T follicular helper cell (primary cell): ENCODE measurements at regions not wholly inside any gene's neighbourhood (a gene's known extent, or its start where the extent isn't known, plus 50 kb on each side); places are given as distances from the start of the nearest gene placed in this dataset.

Experiments used
- DNase-seq: peaks from one replicate; pipeline ENCODE4 v3.0.0-alpha.2; 2020; ENCODE audit warnings: low read depth

DNA sequence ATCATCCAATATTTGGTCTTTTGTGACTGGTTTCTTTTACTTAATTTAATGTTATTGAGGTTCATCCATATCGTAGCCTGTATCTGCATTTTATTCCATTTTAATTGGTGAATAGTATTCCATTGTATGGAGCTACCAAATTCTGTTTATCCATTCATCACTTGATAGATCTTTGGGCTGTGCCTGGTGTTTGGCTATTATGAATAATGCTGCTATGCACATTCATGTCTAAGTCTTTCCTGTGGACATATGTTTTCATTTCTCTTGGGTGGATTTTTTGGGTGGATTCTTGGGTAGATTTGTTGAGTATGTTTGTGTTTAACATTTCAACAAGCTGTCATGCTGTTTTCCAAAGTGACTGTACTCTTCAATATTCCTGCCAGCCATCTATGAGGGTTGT, 52.5 kb upstream of the NEDD4L start:
- DNase-seq, result no peak

DNA sequence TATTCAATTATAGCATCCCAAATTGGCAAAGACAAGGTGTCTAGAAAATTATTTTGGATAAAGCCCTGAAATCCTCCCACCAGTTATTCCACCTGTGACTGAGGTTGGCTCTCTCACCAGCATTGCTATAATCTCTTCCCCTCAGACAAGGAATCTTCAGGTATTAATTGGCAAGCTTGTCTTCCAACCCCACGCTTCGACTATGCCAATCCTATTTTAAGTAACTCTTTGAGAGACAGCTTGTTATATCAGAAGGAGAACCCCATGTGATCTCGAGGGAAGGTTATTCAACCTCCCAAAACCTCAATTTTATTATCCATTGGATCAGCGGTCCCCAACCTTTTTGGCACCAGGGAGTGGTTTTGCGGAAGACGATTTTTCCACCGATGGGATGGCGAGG, 54.5 kb upstream of the NEDD4L start:
- no peak for DNase-seq

DNA sequence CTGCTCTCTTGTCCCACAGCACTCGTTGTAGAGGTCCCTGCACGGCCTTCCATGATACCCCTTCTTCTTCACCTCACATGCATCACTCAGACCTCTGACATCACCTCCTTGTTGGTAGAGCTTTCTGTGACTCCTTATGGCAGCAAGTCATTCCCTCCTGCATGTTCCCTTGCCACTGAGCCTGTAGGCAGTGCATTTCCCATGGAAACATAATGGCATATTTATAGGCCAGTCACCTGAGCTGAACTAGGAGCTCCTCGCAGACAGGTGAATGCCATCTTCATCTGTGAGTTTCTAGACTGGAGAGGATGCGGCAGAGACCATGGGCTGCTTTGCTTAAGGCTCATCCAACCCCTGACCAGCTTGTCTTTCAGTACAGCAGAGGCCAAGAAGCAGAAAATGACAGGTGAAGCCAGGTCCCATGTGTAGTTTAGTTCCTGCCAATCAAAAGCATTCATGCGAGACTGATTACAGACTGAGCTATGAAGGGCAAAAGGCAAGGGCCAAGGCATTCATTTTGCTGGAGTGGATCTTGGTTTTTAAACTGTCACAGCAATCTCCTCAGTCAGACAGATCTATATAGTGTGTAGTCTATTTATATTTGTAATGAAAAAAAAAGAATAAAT, 59.4 kb upstream of the NEDD4L start:
- DNase-seq, result no peak

GRCh38 chr18:57983965-57984364, 60.1 kb upstream of the NEDD4L start:
- no peak for DNase-seq

GRCh38 chr18:57983472-57983871, 60.6 kb upstream of the NEDD4L start:
- DNase-seq, result no peak

GRCh38 chr18:57982372-57983021, 61.5 kb upstream of the NEDD4L start:
- no peak for DNase-seq

DNA sequence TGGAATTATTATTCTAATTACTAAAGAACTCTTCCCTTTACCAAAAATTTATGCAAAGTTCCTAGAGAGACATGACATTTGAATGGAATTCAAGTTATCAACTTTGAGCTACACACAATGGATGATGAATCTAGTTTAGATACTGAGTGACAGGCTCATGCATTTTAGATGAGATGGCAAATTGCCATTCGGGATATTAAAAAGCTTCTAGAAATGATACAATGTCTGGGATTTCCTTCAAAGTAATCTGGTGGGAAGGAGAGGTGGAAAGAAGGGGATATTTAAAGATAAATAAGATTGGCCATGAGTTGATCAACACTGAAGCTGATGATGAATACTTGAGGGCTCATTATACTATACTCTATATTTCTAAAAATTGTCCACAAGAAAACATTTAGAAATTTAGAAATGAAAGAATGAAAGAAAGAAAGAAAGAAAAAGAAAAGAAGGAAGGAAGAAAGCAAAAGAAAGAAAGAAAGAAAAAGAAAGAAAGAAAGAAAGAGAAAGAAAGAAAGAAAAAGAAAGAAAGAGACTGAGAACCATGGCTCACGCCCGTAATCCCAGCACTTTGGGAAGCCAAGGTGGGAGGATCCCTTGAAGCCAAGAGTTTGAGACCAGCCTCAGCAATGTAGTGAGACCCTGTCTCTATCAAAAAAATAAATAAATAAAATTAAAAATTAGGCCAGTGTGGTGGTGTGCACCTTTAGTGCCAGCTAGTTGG, 62.6 kb upstream of the NEDD4L start:
- DNase-seq, result no peak

DNA sequence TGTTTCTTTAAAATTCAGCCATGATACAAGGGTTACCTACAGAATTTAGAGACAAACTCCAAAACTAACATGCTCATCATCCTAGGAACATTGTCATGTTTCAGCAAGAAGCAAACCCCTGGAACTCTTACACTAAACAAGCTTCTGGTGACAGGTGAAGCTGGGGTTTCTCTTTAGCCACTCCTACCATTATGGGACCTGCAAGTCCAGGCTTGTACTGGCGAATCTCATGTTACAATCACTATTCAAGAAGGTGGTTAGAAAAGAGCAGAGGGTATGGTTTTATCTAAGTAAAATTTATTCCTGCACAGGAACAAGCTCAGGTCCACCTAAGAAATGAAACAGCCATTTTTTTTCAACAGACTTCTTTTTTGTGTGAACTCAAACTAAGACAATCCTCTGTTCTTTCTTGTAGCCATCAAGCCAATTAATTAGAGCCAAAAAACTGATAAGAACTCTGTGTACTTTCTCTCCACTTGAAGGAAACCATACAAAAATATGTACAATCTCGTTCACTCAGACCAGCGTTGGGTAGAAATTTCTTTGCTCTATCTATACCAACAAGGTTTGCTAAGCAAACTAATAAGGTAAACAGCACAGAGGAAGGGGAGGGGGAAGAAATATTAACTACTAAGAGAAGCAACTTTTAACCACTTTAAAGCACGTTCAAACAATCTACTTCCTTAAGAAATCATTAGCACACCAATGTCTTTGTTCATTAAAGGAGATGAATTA, 63.3 kb upstream of the NEDD4L start:
- DNase-seq, result no peak

- DNase-seq, result no peak
Observed at GRCh38 chr18:57976230-57976773, 67.7 kb upstream of the NEDD4L start.

DNA sequence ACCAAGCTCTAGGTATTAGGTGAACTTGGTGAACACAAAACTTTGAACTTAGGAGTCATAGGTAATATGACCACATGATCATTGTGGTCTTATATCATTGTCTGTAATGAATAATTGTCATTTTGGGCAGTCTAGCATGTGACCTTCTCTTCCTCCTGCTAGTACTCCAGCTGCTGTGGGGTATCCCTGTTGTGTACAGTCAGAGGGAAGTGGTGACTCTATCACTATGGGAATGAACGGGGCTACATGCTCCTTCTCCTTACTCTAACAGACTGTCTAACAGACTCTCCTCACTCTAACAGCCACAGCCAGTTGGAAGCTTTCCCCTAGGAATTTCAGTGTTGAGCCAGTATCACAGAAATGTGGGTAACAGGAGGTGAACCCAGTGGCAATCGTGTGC, 68.2 kb upstream of the NEDD4L start:
- no peak for DNase-seq

GRCh38 chr18:57974585-57975265, 69.3 kb upstream of the NEDD4L start:
- no peak for DNase-seq

GRCh38 chr18:57973889-57974288, 70.1 kb upstream of the NEDD4L start:
- DNase-seq, result no peak

DNA sequence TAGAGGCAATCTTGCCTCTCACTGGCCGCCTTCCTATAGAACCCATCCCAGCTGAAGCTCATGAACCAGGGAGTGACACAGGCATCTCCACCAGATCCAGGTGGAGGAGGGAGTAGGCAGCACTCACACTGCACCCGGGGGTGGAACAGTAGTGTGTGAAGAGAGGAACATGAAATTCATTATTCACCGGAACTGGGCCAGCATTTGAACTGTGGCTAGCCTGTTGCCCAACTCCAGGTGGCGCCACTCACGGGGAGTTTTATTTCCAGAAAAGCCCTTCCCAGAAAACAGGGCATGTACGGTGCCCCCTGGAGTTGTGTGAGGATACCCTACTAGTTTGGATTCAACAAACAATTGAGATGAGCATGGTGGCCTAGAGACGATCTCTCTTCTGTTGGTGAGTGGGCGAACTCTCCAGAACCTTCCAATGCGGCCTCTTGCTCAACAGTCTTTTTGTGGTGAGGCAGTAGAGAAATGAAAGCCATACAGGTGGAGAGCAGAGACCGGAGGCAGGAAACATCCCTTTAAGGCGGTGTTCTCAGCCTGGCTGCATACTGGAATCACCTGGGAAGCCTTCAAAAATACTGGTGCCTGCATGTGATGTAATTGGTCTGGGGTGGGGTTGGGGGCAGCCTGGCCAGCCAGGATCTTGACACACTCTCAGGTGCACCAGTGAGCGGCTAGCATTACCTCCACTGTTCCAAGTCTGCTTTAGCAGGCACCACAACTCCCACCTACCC, 73.5 kb upstream of the NEDD4L start:
- no peak for DNase-seq

DNA sequence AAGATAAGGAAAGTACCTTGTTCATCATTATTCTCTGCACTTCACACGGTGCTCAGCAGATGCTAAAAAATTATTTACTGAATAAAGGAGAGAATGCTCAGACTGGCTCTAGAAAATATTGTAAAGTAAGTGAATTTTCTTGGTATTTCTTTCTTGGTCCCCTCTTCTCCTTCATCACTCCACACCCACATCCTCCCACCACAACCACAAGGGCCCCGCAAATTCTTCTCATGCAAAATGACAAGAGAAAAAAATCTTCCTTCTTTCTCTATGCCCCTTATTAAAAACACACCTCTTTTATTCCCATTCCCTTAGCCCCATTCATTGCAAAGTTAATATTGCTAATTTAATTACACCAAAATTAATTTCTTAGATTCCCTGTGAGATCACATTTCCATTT, 74.2 kb upstream of the NEDD4L start:
- DNase-seq, result no peak

DNA sequence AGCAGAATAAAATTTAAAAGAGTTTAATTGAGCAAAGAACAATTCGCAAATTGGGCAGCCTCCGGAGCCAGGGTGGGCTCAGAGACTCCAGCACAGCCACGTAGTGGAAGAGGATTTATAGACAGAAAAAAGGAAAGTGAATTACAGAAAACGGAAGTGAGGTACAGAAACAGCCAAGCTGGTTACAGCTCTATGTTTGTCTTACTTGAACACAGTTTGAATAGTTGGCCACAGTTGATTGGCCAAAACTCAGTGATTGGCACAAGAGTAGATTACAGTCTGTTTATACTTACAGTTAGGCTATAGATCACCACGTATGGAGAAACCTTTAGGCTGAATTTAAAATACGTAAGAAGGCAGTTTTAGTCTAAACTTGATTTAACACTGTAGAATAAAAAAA, 78.8 kb upstream of the NEDD4L start:
- DNase-seq, result no peak

DNA sequence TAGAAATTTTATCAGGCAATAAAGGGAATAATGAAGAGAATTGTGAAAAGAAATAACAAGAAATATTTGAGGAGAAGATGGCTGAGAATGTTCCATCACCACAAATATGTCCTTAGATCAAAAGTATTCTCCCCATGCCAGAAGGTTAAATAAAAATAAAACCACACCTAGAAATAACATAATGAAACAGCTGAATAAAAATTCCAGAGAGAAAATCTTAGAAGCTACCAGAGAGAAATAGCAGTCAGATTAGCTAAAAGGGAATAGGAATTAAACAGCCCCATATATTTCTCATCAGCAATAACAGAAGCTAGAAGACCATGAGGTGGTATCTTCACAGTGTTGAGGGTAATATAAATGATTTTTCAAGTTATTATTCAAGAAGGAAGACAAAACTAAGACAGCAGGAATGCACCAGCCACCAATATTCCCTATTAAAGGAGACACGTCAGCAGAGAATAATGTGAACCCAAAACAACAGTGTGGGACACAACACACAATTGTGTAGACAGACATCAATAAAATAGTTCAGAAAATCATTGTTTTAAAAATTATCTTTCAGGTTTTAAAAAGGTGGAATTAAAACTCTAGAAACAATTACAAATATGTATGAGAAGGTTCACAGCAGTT, 82.0 kb upstream of the NEDD4L start:
- no peak for DNase-seq

- no peak for DNase-seq
Observed at GRCh38 chr18:57961411-57961810, 82.6 kb upstream of the NEDD4L start.

DNA sequence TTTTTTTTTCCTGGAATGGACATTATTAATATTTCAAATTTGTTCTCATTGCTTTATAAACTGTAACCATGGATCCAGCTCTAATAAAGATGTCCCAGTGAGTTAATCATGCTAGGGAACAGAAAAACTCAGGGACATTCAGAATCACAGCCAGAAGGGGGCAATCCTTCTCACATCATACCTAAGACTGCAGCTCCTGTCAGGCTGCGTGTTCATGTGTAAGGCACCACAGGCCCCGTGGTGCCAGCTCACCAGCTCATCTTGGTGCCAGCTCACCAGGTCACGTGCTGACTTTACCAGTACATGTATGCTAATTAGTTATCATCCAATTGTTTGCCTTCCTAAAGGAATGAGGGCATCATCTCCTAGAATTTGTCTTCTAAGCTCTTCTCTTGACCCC, 84.7 kb upstream of the NEDD4L start:
- no peak for DNase-seq

DNA sequence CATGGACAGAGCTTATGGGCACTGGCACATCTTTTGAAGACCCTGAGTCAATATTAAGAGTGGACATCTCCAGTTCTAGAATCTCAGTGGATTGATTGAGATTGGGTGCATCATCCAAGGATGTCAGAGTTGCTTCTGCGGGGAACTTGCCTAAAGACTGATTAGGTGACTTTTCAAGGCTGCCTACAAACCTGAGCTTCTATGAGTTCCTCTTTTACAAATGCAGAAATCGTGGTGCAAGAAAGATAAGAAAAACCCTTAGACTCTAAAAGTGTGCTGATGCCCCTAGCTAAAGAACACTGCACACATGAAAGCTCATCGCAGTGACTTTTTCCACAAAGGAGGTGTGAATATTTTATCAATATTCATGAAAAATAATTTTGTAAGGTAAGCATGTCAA, 86.8 kb upstream of the NEDD4L start:
- no peak for DNase-seq

GRCh38 chr18:57956491-57956890, 87.5 kb upstream of the NEDD4L start:
- no peak for DNase-seq

- DNase-seq, result no peak
Observed at GRCh38 chr18:57954935-57955334, 89.1 kb upstream of the NEDD4L start.
